Stomach (tissue), 8 donors: ENCODE measurements at regions not wholly inside any gene's neighbourhood (a gene's known extent, or its start where the extent isn't known, plus 50 kb on each side); places are given as distances from the start of the nearest gene placed in this dataset.

Experiments used
- DNase-seq, 2 donors: peaks; one replicate each; pipeline versions ENCODE4 v3.0.0 to v3.0.0-alpha.2; 2013 to 2019
- H3K27ac ChIP-seq, 5 donors: fragments of 200-600 bp in 4 of 5; sonication (generic) in 4 of 5; one replicate each; pipeline ENCODE4 v1.5.1; 2013 to 2019; ENCODE audit warnings: mild to moderate bottlenecking in 1 of 5, moderate library complexity in 1 of 5
- H3K27me3 ChIP-seq, 3 donors: fragments of 200-600 bp; sonication (generic); one replicate each; pipeline ENCODE4 v1.5.1; 2017 to 2019; ENCODE audit warnings: mixed run types in 1 of 3
- H3K36me3 ChIP-seq, 4 donors: fragments of 200-600 bp; sonication (generic); 1 replicate in 3 of 4; 2 replicates in 1 of 4; pipeline ENCODE4 v1.5.1; 2016 to 2019
- H3K4me1 ChIP-seq, 4 donors: fragments of 200-600 bp; sonication (generic); one replicate each; pipeline ENCODE4 v1.5.1; 2016 to 2019
- H3K4me3 ChIP-seq, 4 donors: fragments of 200-600 bp; sonication (generic) in 3 of 4; one replicate each; pipeline ENCODE4 v1.5.1; 2016 to 2019; ENCODE audit warnings: mild to moderate bottlenecking in 1 of 4
- H3K9me3 ChIP-seq, 4 donors: fragments of 200-600 bp; sonication (generic); one replicate each; pipeline ENCODE4 v1.5.1; 2016 to 2019
- CTCF ChIP-seq, 7 experiments: fragments of 450-650 bp in 4 of 7; fragments of 200-600 bp in 3 of 7; sonication (generic) in 3 of 7; IDR thresholded peaks; one replicate each; pipeline ENCODE4 v1.5.1; 2016 to 2019; ENCODE audit warnings: antibody characterized with exemption in 7 of 7, control low read depth in 2 of 7, mild to moderate bottlenecking in 1 of 7
- EP300 ChIP-seq: sonication (generic); formaldehyde crosslinking; IDR thresholded peaks from one replicate; pipeline ENCODE4 v1.6.1; 2017; ENCODE audit warnings: antibody characterized with exemption
- POLR2A ChIP-seq, 4 donors: fragments of 450-650 bp; IDR thresholded peaks; one replicate each; pipeline ENCODE4 v1.6.1; 2016; ENCODE audit warnings: antibody characterized with exemption in 4 of 4, control low read depth in 2 of 4, mild to moderate bottlenecking in 1 of 4, moderate library complexity in 1 of 4
- POLR2AphosphoS5 ChIP-seq, 3 donors: sonication (generic); formaldehyde crosslinking; IDR thresholded peaks; one replicate each; pipeline ENCODE4 v1.6.1; 2016; ENCODE audit warnings: antibody characterized with exemption in 3 of 3
- WGBS, 5 donors: extraction: QIAGEN DNeasy Blood & Tissue Kit in 3 of 5; methylation state at CpG; one replicate each; pipeline versions ENCODE4 v1.1.5 to v1.1.7; 2013 to 2018; 5-methylcytosine and 5-hydroxymethylcytosine counted together
- intact Hi-C: fragments of 100-400 bp; cut with DNase I; formaldehyde crosslinking; loops from one replicate; pipeline ENCODE4 v1.15.1; 2023; ENCODE audit warnings: low total_unique reads
- donor health status: healthy with polysubstance abuse.
- donor health status: Bipolar disorder and iron deficiency.
- donor health status: healthy.

- no peaks in the 10 kb centered on the region for H3K9me3 ChIP-seq
- H3K27me3 ChIP-seq, result no peaks in the 10 kb centered on the region
- no peaks in the 10 kb centered on the region for H3K36me3 ChIP-seq
- TF ChIP-seq EP300 (no peak), POLR2A (IDR thresholded peaks at IDR 0.05) (no peak), POLR2AphosphoS5 (IDR thresholded peaks at IDR 0.05) (no peak), CTCF (IDR thresholded peaks at IDR 0.05) (no peak)
- DNase-seq, result no peak
- 36 to 61% (median 46%) methylated on average over 2 of the region's 2 CpGs for WGBS, 5 donors
- no peak overlapping the region for H3K4me3 ChIP-seq
- peaks cover 8 to 18% (median 15%) of the 10 kb centered on the region in 4 donors for H3K4me1 ChIP-seq
- no peak overlapping the region for H3K27ac ChIP-seq
- intact Hi-C loops, result no loop called here
Observed at GRCh38 chr5:152309926-152310450, 95.1 kb downstream of the NMUR2 start.

DNA sequence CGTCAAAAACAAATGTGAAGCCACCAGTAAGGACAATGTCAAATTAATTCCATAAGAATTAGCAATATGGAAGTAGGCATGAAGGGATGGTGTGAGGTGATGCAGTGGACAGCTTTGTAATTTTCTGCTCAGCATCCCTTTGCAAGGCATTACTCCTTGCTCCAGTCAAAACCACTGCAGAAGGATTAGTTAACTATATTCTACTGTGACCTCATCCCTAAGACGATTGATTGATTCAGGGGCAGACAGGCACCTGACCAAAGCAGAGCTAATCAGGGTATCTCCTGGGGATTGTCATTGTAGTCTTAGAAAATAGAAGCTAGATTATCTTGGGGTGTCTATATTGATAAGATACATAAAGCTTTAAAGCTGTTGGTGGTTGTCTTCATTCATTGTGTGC lies 98.7 kb downstream of the NMUR2 start:
- no peak for DNase-seq
- H3K27ac ChIP-seq, result no peak overlapping the region
- WGBS, 5 donors, result 79 to 87% (median 84%) methylated on average over 2 of the region's 2 CpGs
- no peaks in the 10 kb centered on the region for H3K9me3 ChIP-seq
- no peak overlapping the region for H3K4me3 ChIP-seq
- H3K27me3 ChIP-seq, result no peaks in the 10 kb centered on the region
- no peaks in the 10 kb centered on the region for H3K36me3 ChIP-seq
- H3K4me1 ChIP-seq, result no peaks in the 10 kb centered on the region
- no peak for TF ChIP-seq POLR2A (IDR thresholded peaks at IDR 0.05)
- no peak for TF ChIP-seq POLR2AphosphoS5 (IDR thresholded peaks at IDR 0.05)
- TF ChIP-seq CTCF (IDR thresholded peaks at IDR 0.05), result no peak
- no peak for TF ChIP-seq EP300
- intact Hi-C loops, result no loop called here

DNA sequence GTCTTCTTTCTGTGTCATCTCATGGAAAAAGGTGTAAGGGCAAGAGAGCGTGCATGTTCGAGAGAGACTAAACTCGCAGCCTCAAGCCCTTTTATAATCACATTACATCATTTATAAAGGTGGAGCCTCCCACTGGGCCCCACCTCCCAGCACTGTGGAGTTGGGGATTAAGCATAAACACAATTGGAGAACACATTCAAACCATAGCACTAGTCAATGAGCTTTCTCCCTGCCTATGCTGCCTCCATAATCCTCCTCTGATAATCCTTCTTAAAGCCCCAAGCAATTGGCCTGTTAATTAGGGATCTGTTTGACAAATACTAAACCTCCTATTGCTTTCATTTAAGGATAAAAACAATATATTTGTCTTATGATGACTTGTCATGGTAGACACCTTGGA lies 99.6 kb downstream of the NMUR2 start:
- H3K27ac ChIP-seq, result no peak overlapping the region
- DNase-seq, result no peak
- no peak overlapping the region for H3K4me3 ChIP-seq
- intact Hi-C loops, result no loop called here
- WGBS, 5 donors, result 72 to 92% (median 88%) methylated on average over 3 of the region's 3 CpGs
- no peaks in the 10 kb centered on the region for H3K36me3 ChIP-seq
- H3K27me3 ChIP-seq, result no peaks in the 10 kb centered on the region
- H3K4me1 ChIP-seq, result no peaks in the 10 kb centered on the region
- TF ChIP-seq POLR2AphosphoS5 (IDR thresholded peaks at IDR 0.05) (no peak), EP300 (no peak), POLR2A (IDR thresholded peaks at IDR 0.05) (no peak), CTCF (IDR thresholded peaks at IDR 0.05) (no peak)
- H3K9me3 ChIP-seq, result no peaks in the 10 kb centered on the region

- no peak for TF ChIP-seq POLR2A (IDR thresholded peaks at IDR 0.05)
- TF ChIP-seq CTCF (IDR thresholded peaks at IDR 0.05), result no peak
- no peak for TF ChIP-seq EP300
- no peak for TF ChIP-seq POLR2AphosphoS5 (IDR thresholded peaks at IDR 0.05)
- H3K4me1 ChIP-seq, result no peaks in the 10 kb centered on the region
- no peaks in the 10 kb centered on the region for H3K27me3 ChIP-seq
- H3K4me3 ChIP-seq, result no peak overlapping the region
- no peak for DNase-seq
- no peak overlapping the region for H3K27ac ChIP-seq
- no peaks in the 10 kb centered on the region for H3K36me3 ChIP-seq
- no peaks in the 10 kb centered on the region for H3K9me3 ChIP-seq
- intact Hi-C loops, result no loop called here
Observed at GRCh38 chr5:152303841-152304240, 101.2 kb downstream of the NMUR2 start.
